ENCODE measurements at regions not wholly inside any gene's neighbourhood (a gene's known extent, or its start where the extent isn't known, plus 50 kb on each side); places are given as distances from the start of the nearest gene placed in this dataset.

GRCh38 chr1:109826930-109827349, 63.2 kb upstream of the EPS8L3 start:
- no peak for TF ChIP-seq CTCF (conservative IDR thresholded peaks at IDR 0.05)
- no peak for TF ChIP-seq ZFX (IDR thresholded peaks at IDR 0.05)

Measured in C4-2B (cell line).